ENCODE measurements at regions not wholly inside any gene's neighbourhood (a gene's known extent, or its start where the extent isn't known, plus 50 kb on each side); places are given as distances from the start of the nearest gene placed in this dataset.

DNA sequence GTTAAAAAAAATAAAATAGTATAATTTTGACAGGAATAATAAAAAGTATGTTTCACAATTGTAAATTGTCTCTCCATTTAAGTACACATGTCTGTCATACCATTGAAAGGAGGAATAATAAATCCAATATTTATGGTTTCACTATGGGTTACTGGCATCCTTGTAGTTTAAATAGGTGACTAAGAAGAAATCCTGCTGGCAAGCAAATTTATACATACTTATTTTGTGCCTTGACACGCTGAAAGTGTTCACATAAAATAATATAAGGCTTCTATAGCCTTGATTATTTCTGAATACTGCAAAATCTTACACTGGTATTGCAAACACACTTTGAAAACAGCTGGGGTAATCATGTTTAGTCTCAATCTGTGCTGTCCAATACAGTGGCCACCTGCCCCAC, 138.3 kb upstream of the ETAA1 start:
- DNase-seq = no peak
- Histone ChIP-seq H3K4me1 (no peaks in the 10 kb centered on the region), H3K4me3 (no peak overlapping the region), H3K27ac (no peak overlapping the region), H3K9me3 (no peaks in the 10 kb centered on the region), H3K36me3 (replicated peaks in 1 of 2; ENCODE audit: insufficient read depth in 1 of 2, low read depth in 2 of 2) (no peaks in the 10 kb centered on the region), H3K27me3 (no peaks in the 10 kb centered on the region)
- TF ChIP-seq, protein P1, sequence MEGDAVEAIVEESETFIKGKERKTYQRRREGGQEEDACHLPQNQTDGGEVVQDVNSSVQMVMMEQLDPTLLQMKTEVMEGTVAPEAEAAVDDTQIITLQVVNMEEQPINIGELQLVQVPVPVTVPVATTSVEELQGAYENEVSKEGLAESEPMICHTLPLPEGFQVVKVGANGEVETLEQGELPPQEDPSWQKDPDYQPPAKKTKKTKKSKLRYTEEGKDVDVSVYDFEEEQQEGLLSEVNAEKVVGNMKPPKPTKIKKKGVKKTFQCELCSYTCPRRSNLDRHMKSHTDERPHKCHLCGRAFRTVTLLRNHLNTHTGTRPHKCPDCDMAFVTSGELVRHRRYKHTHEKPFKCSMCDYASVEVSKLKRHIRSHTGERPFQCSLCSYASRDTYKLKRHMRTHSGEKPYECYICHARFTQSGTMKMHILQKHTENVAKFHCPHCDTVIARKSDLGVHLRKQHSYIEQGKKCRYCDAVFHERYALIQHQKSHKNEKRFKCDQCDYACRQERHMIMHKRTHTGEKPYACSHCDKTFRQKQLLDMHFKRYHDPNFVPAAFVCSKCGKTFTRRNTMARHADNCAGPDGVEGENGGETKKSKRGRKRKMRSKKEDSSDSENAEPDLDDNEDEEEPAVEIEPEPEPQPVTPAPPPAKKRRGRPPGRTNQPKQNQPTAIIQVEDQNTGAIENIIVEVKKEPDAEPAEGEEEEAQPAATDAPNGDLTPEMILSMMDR (IDR thresholded peaks at IDR 0.05) = no peak
- intact Hi-C loops (cut with DNase I) = no loop called here
- no peak for ATAC-seq
- 97 to 100% methylated on average over 1 of the region's 1 CpG for WGBS, 2 donors

- no peaks in the 10 kb centered on the region for H3K4me1 ChIP-seq
- H3K36me3 ChIP-seq (replicated peaks in 1 of 2; ENCODE audit: insufficient read depth in 1 of 2, low read depth in 2 of 2) = no peaks in the 10 kb centered on the region
- H3K27ac ChIP-seq = no peak overlapping the region
- ATAC-seq = peak; percentile 40
- no peaks in the 10 kb centered on the region for H3K27me3 ChIP-seq
- DNase-seq = peak; percentile 13 to 45 (median 32)
- H3K9me3 ChIP-seq = no peaks in the 10 kb centered on the region
- 77 to 79% methylated on average over 5 of the region's 5 CpGs for WGBS, 2 donors
- intact Hi-C loops (cut with DNase I) = no loop called here
- no peak overlapping the region for H3K4me3 ChIP-seq
- TF ChIP-seq, protein P1 (IDR thresholded peaks at IDR 0.05) = no peak
- TF ChIP-seq POLR2A (IDR thresholded peaks at IDR 0.05) = no peak
Measured at GRCh38 chr2:67259556-67260342, 137.4 kb upstream of the ETAA1 start.

DNA sequence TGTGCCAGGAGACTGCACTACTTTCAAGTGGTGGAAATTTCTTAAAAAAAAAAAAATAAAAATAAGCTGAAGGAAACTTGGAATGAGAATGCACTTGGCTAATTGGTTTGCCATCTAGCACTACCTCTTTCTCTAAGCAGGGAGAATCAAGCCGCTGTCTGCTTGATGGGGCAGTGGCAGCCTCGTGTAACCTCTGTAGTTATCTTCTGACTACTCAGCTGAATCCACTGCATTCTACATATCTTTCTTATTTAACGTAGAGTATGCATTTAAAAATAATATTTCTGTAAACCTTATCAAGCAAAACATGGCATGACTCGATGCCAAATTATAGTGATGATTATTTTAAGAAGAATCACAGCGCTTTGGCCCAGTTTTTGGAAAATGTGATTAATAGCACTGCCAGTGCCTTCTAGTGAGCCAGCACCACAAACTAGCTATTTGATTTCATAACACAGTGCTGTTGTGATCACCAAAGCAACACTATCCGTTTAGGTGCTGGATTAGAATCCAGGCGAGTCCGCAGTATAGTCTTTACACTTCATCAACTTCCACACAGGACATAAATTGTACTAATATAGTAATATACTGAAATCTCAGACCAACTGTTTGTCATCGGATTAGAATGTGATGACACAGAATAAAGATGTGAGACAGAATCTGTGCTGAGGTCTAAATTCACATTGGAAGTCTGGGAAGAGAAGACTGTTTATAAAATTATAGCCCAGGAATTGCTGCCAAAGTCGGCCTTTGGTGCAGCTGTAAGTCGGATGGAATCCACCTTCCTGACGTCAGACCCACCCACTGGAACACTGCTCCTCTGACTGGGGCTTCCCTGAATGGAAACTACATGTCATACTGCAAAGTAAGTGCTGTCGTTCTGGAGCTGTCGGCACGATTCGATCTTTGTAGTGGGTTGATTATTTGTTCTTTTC, 136.5 kb upstream of the ETAA1 start:
- Histone ChIP-seq H3K9me3 (no peaks in the 10 kb centered on the region), H3K4me3 (no peak overlapping the region), H3K27me3 (no peaks in the 10 kb centered on the region), H3K36me3 (replicated peaks in 1 of 2; ENCODE audit: insufficient read depth in 1 of 2, low read depth in 2 of 2) (no peaks in the 10 kb centered on the region), H3K4me1 (no peaks in the 10 kb centered on the region), H3K27ac (peak overlapping the region in 1 of 4 donors; percentile 29)
- no peak for TF ChIP-seq POLR2A (IDR thresholded peaks at IDR 0.05)
- TF ChIP-seq, protein P1 (IDR thresholded peaks at IDR 0.05) = no peak
- DNase-seq (peak; percentile 10 to 61 (median 28)), ATAC-seq (peak; percentile 62)
- intact Hi-C loops (cut with DNase I) = no loop called here
- 73 to 75% methylated on average over 16 of the region's 16 CpGs for WGBS, 2 donors

DNA sequence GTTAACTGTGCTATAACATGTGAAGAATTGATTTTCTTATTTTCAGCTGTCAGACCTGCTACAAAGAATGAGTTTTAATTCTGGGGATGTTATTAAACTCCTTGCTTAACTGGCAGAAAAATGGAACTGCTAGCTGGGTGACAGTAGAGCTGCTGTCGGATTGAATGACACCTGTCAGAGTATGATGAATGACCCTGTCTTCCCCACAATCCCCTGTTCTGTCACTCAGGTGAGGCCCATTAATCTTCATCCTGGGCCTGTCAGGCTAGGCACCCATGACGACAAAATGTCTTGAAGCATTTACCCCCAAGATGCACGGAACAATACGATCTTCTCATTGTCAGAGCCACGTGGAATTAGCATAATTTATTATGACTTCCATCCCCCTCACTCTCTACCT, 129.9 kb upstream of the ETAA1 start:
- H3K9me3 ChIP-seq = no peaks in the 10 kb centered on the region
- ATAC-seq = no peak
- TF ChIP-seq POLR2A (IDR thresholded peaks at IDR 0.05) = no peak
- TF ChIP-seq, protein P1 (IDR thresholded peaks at IDR 0.05) = no peak
- H3K4me3 ChIP-seq = no peak overlapping the region
- no peaks in the 10 kb centered on the region for H3K4me1 ChIP-seq
- WGBS, 2 donors = 86 to 95% methylated on average over 5 of the region's 5 CpGs
- intact Hi-C loops (cut with DNase I) = no loop called here
- H3K36me3 ChIP-seq (replicated peaks in 1 of 2; ENCODE audit: insufficient read depth in 1 of 2, low read depth in 2 of 2) = no peaks in the 10 kb centered on the region
- no peak overlapping the region for H3K27ac ChIP-seq
- no peak for DNase-seq
- no peaks in the 10 kb centered on the region for H3K27me3 ChIP-seq
